H1 (cell line): ENCODE measurements at regions not wholly inside any gene's neighbourhood (a gene's known extent, or its start where the extent isn't known, plus 50 kb on each side); places are given as distances from the start of the nearest gene placed in this dataset.

ENCODE experiments used
- CTCF ChIA-PET: fragments of 300-600 bp; sonication (Branson Sonifier 250); formaldehyde crosslinking; loops from one replicate; lab custom pipeline; 2021; ENCODE audit not compliant: partially characterized antibody; lab: Charles Lee
- POLR2A ChIA-PET: fragments of 300-600 bp; sonication (Branson Sonifier 250); formaldehyde crosslinking; loops from one replicate; lab custom pipeline; 2021; ENCODE audit warnings: inconsistent platforms; ENCODE audit not compliant: partially characterized antibody; lab: Charles Lee
- DNase-seq, 2 experiments: peaks; one replicate each; pipeline versions ENCODE4 v3.0.0 to v3.0.0-alpha.2; 2010 to 2022; ENCODE audit warnings: low spot score in 2 of 2, low read depth in 1 of 2, mixed read lengths in 1 of 2
- FAIRE-seq: peaks from 2 replicates; lab custom pipeline; 2011; peaks lifted over from hg19 to GRCh38; lab: Jason Lieb, UNC
- H2AFZ ChIP-seq: 2 replicates; pipeline ENCODE4 v1.8.1; 2012; ENCODE audit warnings: low read length, inconsistent platforms
- H2AK5ac ChIP-seq: 2 replicates; pipeline ENCODE4 v1.6.1; 2013; ENCODE audit warnings: low read depth, low read length
- H2BK120ac ChIP-seq: replicated peaks from 2 replicates; pipeline ENCODE3; 2013; ENCODE audit warnings: low read depth, low read length, inconsistent platforms
- H2BK12ac ChIP-seq: 2 replicates; pipeline ENCODE4 v1.6.1; 2013; ENCODE audit warnings: low read depth, low read length
- H2BK15ac ChIP-seq: 2 replicates; pipeline ENCODE4 v1.6.1; 2013; ENCODE audit warnings: low read length
- H2BK20ac ChIP-seq: 2 replicates; pipeline ENCODE4 v1.6.1; 2013; ENCODE audit warnings: low read length
- H2BK5ac ChIP-seq: 2 replicates; pipeline ENCODE4 v1.6.1; 2013; ENCODE audit warnings: low read depth, low read length
- H3K14ac ChIP-seq: 2 replicates; pipeline ENCODE4 v1.6.1; 2013; ENCODE audit warnings: inconsistent platforms; ENCODE audit not compliant: insufficient read length
- H3K18ac ChIP-seq: 2 replicates; pipeline ENCODE4 v1.6.1; 2013; ENCODE audit warnings: low read length; ENCODE audit errors: extremely low read depth
- H3K23ac ChIP-seq: 2 replicates; pipeline ENCODE4 v1.6.1; 2013; ENCODE audit warnings: inconsistent platforms; ENCODE audit not compliant: insufficient read length
- H3K23me2 ChIP-seq: 2 replicates; pipeline ENCODE4 v1.6.1; 2013; ENCODE audit warnings: low read depth, low read length
- H3K27ac ChIP-seq: 2 replicates; pipeline ENCODE4 v1.6.1; 2011; ENCODE audit warnings: low read depth, low read length, inconsistent platforms
- H3K27me3 ChIP-seq, 4 experiments: replicated peaks in 1 of 4; 1 replicate in 1 of 4; 2 replicates in 3 of 4; pipeline versions ENCODE4 v1.6.1 to v1.8.1; 2011 to 2013; ENCODE audit warnings: low read length in 3 of 4, mild to moderate bottlenecking in 3 of 4, inconsistent platforms in 2 of 4, mixed read lengths in 2 of 4, moderate library complexity in 1 of 4; ENCODE audit not compliant: control insufficient read depth in 3 of 4, insufficient read depth in 3 of 4; ENCODE audit errors: extremely low read depth in 1 of 4
- H3K36me3 ChIP-seq, 4 experiments: 2 replicates each; pipeline versions ENCODE4 v1.6.1 to v1.8.1; 2011 to 2013; ENCODE audit warnings: mild to moderate bottlenecking in 4 of 4, low read length in 3 of 4, moderate library complexity in 2 of 4, control low read depth in 1 of 4, inconsistent platforms in 1 of 4; ENCODE audit not compliant: insufficient read depth in 4 of 4, control insufficient read depth in 2 of 4
- H3K4ac ChIP-seq: replicated peaks from 2 replicates; pipeline ENCODE3; 2013; ENCODE audit warnings: low read length, low read depth, mixed read lengths, inconsistent platforms; ENCODE audit not compliant: insufficient read length
- H3K4me1 ChIP-seq, 4 experiments: replicated peaks in 1 of 4; 1 replicate in 1 of 4; 2 replicates in 3 of 4; pipeline versions ENCODE4 v1.6.1 to v1.8.1; 2011 to 2013; ENCODE audit warnings: low read length in 3 of 4, inconsistent platforms in 2 of 4, mixed read lengths in 1 of 4; ENCODE audit not compliant: insufficient read depth in 4 of 4, control insufficient read depth in 3 of 4
- H3K4me2 ChIP-seq, 2 experiments: 2 replicates each; pipeline versions ENCODE4 v1.6.1 to v1.8.1; 2011 to 2013; ENCODE audit warnings: low read depth in 2 of 2, low read length in 2 of 2, control low read depth in 1 of 2, inconsistent platforms in 1 of 2, mild to moderate bottlenecking in 1 of 2; ENCODE audit not compliant: insufficient read depth in 1 of 2
- H3K4me3 ChIP-seq, 4 experiments: fragments of 200-600, 300-600 bp in 1 of 4; sonication (generic), shearing (Covaris generic), sonication (Bioruptor Twin) in 1 of 4; 2 replicates each; pipeline versions ENCODE4 v1.5.1 to v1.8.1; 2011 to 2016; ENCODE audit warnings: low read length in 4 of 4, low read depth in 3 of 4, control low read depth in 2 of 4, inconsistent platforms in 2 of 4, mild to moderate bottlenecking in 2 of 4, mixed read lengths in 1 of 4, moderate library complexity in 1 of 4; ENCODE audit not compliant: insufficient read depth in 2 of 4; ENCODE audit errors: extremely low read depth in 1 of 4
- H3K56ac ChIP-seq: replicated peaks from 2 replicates; pipeline ENCODE3; 2013; ENCODE audit warnings: low read depth, mild to moderate bottlenecking, mixed read lengths, low read length, inconsistent platforms; ENCODE audit not compliant: insufficient read length
- H3K79me1 ChIP-seq: 2 replicates; pipeline ENCODE4 v1.6.1; 2013; ENCODE audit warnings: low read depth, low read length, control low read depth
- H3K79me2 ChIP-seq, 2 experiments: 2 replicates each; pipeline versions ENCODE4 v1.6.1 to v1.8.1; 2012 to 2013; ENCODE audit warnings: low read length in 2 of 2, mild to moderate bottlenecking in 2 of 2, inconsistent platforms in 1 of 2; ENCODE audit not compliant: insufficient read depth in 2 of 2, control insufficient read depth in 1 of 2
- H3K9ac ChIP-seq, 4 experiments: replicated peaks in 1 of 4; 1 replicate in 1 of 4; 2 replicates in 3 of 4; pipeline versions ENCODE4 v1.6.1 to v1.8.1; 2011 to 2013; ENCODE audit warnings: low read depth in 3 of 4, low read length in 3 of 4, control low read depth in 2 of 4, mild to moderate bottlenecking in 2 of 4, moderate library complexity in 2 of 4, inconsistent platforms in 1 of 4; ENCODE audit errors: extremely low read depth in 1 of 4
- H3K9me3 ChIP-seq, 2 experiments: 2 replicates each; pipeline versions ENCODE4 v1.6.1 to v1.8.1; 2012 to 2013; ENCODE audit warnings: mild to moderate bottlenecking in 2 of 2, moderate library complexity in 2 of 2, control low read depth in 1 of 2, inconsistent platforms in 1 of 2, low read depth in 1 of 2, low read length in 1 of 2, mixed read lengths in 1 of 2; ENCODE audit not compliant: insufficient read depth in 2 of 2
- H4K20me1 ChIP-seq, 2 experiments: replicated peaks in 1 of 2; 2 replicates each; pipeline versions ENCODE3 to v1.8.1; 2011 to 2013; ENCODE audit warnings: inconsistent platforms in 2 of 2, low read length in 2 of 2, mild to moderate bottlenecking in 1 of 2; ENCODE audit not compliant: insufficient read depth in 2 of 2, control insufficient read depth in 1 of 2
- H4K5ac ChIP-seq: 2 replicates; pipeline ENCODE4 v1.6.1; 2013; ENCODE audit warnings: low read length, low read depth, mixed read lengths, inconsistent platforms; ENCODE audit not compliant: insufficient read length
- H4K8ac ChIP-seq: 2 replicates; pipeline ENCODE4 v1.8.0; 2013; ENCODE audit warnings: mild to moderate bottlenecking, moderate library complexity, low read length, inconsistent platforms; ENCODE audit not compliant: insufficient read depth; ENCODE audit errors: extremely low read depth
- H4K91ac ChIP-seq: replicated peaks from 2 replicates; pipeline ENCODE3; 2013; ENCODE audit warnings: low read length, mixed read lengths, inconsistent platforms; ENCODE audit not compliant: insufficient read length
- BACH1 ChIP-seq: IDR thresholded peaks from 2 replicates; pipeline ENCODE4 v1.6.1; 2012; ENCODE audit warnings: low read length, improper control_type of control experiment
- CHD1 ChIP-seq: IDR thresholded peaks from 2 replicates; pipeline ENCODE4 v1.6.1; 2012; ENCODE audit warnings: low read depth, low read length, improper control_type of control experiment
- CHD2 ChIP-seq: IDR thresholded peaks from 2 replicates; pipeline ENCODE4 v1.6.1; 2012; ENCODE audit warnings: low read length, improper control_type of control experiment
- EGR1 ChIP-seq: IDR thresholded peaks from 2 replicates; pipeline ENCODE4 v1.6.1; 2011; ENCODE audit warnings: low read depth, low read length, borderline replicate concordance
- FOSL1 ChIP-seq: IDR thresholded peaks from 2 replicates; pipeline ENCODE4 v1.6.1; 2011; ENCODE audit warnings: mild to moderate bottlenecking, low read depth, low read length, moderate library complexity; ENCODE audit not compliant: insufficient read depth
- HDAC6 ChIP-seq: IDR thresholded peaks from one replicate; pipeline ENCODE4 v1.7.1; 2012; ENCODE audit warnings: low read depth, mild to moderate bottlenecking, inconsistent platforms, low read length, moderate library complexity
- JUND ChIP-seq: IDR thresholded peaks from 2 replicates; pipeline ENCODE4 v1.6.1; 2011; ENCODE audit warnings: mild to moderate bottlenecking, improper control_type of control experiment, low read length
- NANOG ChIP-seq: IDR thresholded peaks from 2 replicates; pipeline ENCODE4 v1.6.1; 2011; ENCODE audit warnings: low read length, low read depth, mild to moderate bottlenecking, inconsistent platforms; ENCODE audit not compliant: insufficient read depth, poor library complexity, severe bottlenecking
- RAD21 ChIP-seq, 2 experiments: IDR thresholded peaks in 1 of 2; conservative IDR thresholded peaks in 1 of 2; 2 replicates each; pipeline ENCODE4 v1.6.1; 2011; ENCODE audit warnings: low read depth in 2 of 2, low read length in 2 of 2, improper control_type of control experiment in 1 of 2, inconsistent platforms in 1 of 2, mild to moderate bottlenecking in 1 of 2, moderate library complexity in 1 of 2
- RFX5 ChIP-seq: IDR thresholded peaks from 2 replicates; pipeline ENCODE4 v1.6.1; 2011; ENCODE audit warnings: low read depth, low read length, improper control_type of control experiment, borderline replicate concordance
- SAP30 ChIP-seq: fragments of 300-600 bp; sonication (generic); IDR thresholded peaks from 2 replicates; pipeline ENCODE4 v1.7.1; 2012; ENCODE audit warnings: low read length, moderate library complexity, mild to moderate bottlenecking, inconsistent platforms; ENCODE audit not compliant: insufficient read depth, insufficient replicate concordance
- SP2 ChIP-seq: IDR thresholded peaks from 2 replicates; pipeline ENCODE4 v1.6.1; 2012; ENCODE audit warnings: mild to moderate bottlenecking, low read length, inconsistent platforms
- SUZ12 ChIP-seq: fragments of 200-600 bp; sonication (generic); IDR thresholded peaks from 2 replicates; pipeline ENCODE4 v1.6.1; 2012; ENCODE audit warnings: mild to moderate bottlenecking, inconsistent platforms, low read length, moderate library complexity, mixed read lengths
- TEAD4 ChIP-seq: IDR thresholded peaks from 2 replicates; pipeline ENCODE4 v1.6.1; 2012; ENCODE audit warnings: low read depth, low read length, inconsistent platforms, mixed read lengths
- WGBS, 2 experiments: shearing (Covaris generic) in 1 of 2; methylation state at CpG; one replicate each; pipeline versions ENCODE4 v1.1.6 to v1.1.7; 2013 to 2015; ENCODE audit warnings: low lambda C conversion rate in 2 of 2, mixed read lengths in 2 of 2, inconsistent platforms in 1 of 2, low coverage in 1 of 2, missing lambda C conversion rate in 1 of 2; ENCODE audit not compliant: insufficient replicate concordance in 2 of 2, insufficient coverage in 1 of 2, insufficient read length in 1 of 2; ENCODE audit errors: extremely low coverage in 1 of 2, missing lambda C conversion rate in 1 of 2; 5-methylcytosine and 5-hydroxymethylcytosine counted together
- TF ChIP-seq, protein P1 (sequence below): IDR thresholded peaks from 2 replicates; pipeline ENCODE4 v1.6.1; 2012; ENCODE audit warnings: inconsistent platforms

GRCh38 chrX:4844376-4844775 lies 1130.9 kb upstream of the PRKX start:
- no peak overlapping the region for H3K4ac ChIP-seq
- no peak overlapping the region for H2BK120ac ChIP-seq
- 85% methylated on average over 4 of the region's 4 CpGs; no CpG with 5 or more reads in 1 of the 2 experiments for WGBS, 2 experiments
- H4K8ac ChIP-seq = no peak overlapping the region
- no peaks in the 10 kb centered on the region for H4K20me1 ChIP-seq
- no peaks in the 10 kb centered on the region for H3K27me3 ChIP-seq
- FAIRE-seq = no peak
- H3K9ac ChIP-seq = no peak overlapping the region
- H3K36me3 ChIP-seq = no peaks in the 10 kb centered on the region
- H3K23ac ChIP-seq = no peak overlapping the region
- H3K56ac ChIP-seq = no peak overlapping the region
- no peak overlapping the region for H2BK12ac ChIP-seq
- no peaks in the 10 kb centered on the region for H3K4me1 ChIP-seq
- H3K14ac ChIP-seq = no peak overlapping the region
- H3K79me1 ChIP-seq = no peaks in the 10 kb centered on the region
- no peak overlapping the region for H4K91ac ChIP-seq
- H3K9me3 ChIP-seq = no peaks in the 10 kb centered on the region
- no peak overlapping the region for H4K5ac ChIP-seq
- H3K4me2 ChIP-seq = no peak overlapping the region
- H3K79me2 ChIP-seq = no peaks in the 10 kb centered on the region
- no peak overlapping the region for H2BK15ac ChIP-seq
- no peak overlapping the region for H2AFZ ChIP-seq
- no peaks in the 10 kb centered on the region for H3K23me2 ChIP-seq
- H3K18ac ChIP-seq = no peak overlapping the region
- H2BK5ac ChIP-seq = no peak overlapping the region
- H3K27ac ChIP-seq = no peak overlapping the region
- no peak for DNase-seq
- no peak overlapping the region for H3K4me3 ChIP-seq
- ChIA-PET POLR2A (no interaction called here), CTCF (no interaction called here)
- H2BK20ac ChIP-seq = no peak overlapping the region
- no peak overlapping the region for H2AK5ac ChIP-seq
- no peak for TF ChIP-seq CHD1
- TF ChIP-seq FOSL1 = no peak
- TF ChIP-seq BACH1 = no peak
- no peak for TF ChIP-seq EGR1
- no peak for TF ChIP-seq HDAC6
- no peak for TF ChIP-seq JUND
- TF ChIP-seq SAP30 = no peak
- TF ChIP-seq RFX5 = no peak
- no peak for TF ChIP-seq CHD2
- TF ChIP-seq RAD21 (IDR thresholded peaks at IDR 0.05 in 1 of 2, conservative IDR thresholded peaks at IDR 0.05 in 1 of 2; ENCODE audit: low read depth in 2 of 2, low read length in 2 of 2) = no peak
- no peak for TF ChIP-seq TEAD4
- no peak for TF ChIP-seq SUZ12
- TF ChIP-seq SP2 = no peak
- TF ChIP-seq, protein P1, sequence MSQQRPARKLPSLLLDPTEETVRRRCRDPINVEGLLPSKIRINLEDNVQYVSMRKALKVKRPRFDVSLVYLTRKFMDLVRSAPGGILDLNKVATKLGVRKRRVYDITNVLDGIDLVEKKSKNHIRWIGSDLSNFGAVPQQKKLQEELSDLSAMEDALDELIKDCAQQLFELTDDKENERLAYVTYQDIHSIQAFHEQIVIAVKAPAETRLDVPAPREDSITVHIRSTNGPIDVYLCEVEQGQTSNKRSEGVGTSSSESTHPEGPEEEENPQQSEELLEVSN = no peak
- no peak for TF ChIP-seq NANOG
